Colon (tissue), 2 donors: ENCODE measurements at regions not wholly inside any gene's neighbourhood (a gene's known extent, or its start where the extent isn't known, plus 50 kb on each side); places are given as distances from the start of the nearest gene placed in this dataset.

Experiments used
- FAIRE-seq: peaks from 2 replicates; lab custom pipeline; 2012; peaks lifted over from hg19 to GRCh38; lab: Jason Lieb, UNC
- donor health status: control.
- donor health status: control.

- no peak for FAIRE-seq
These were observed 493.8 kb downstream of the FAT4 start for GRCh38 chr4:125808570-125808969.

- no peak for FAIRE-seq
These were observed 497.1 kb downstream of the FAT4 start for GRCh38 chr4:125811892-125812291.

- no peak for FAIRE-seq
These were observed 512.3 kb downstream of the FAT4 start for GRCh38 chr4:125826801-125827695.

- FAIRE-seq: no peak
These were observed 512.9 kb downstream of the FAT4 start for GRCh38 chr4:125827696-125828052.

DNA sequence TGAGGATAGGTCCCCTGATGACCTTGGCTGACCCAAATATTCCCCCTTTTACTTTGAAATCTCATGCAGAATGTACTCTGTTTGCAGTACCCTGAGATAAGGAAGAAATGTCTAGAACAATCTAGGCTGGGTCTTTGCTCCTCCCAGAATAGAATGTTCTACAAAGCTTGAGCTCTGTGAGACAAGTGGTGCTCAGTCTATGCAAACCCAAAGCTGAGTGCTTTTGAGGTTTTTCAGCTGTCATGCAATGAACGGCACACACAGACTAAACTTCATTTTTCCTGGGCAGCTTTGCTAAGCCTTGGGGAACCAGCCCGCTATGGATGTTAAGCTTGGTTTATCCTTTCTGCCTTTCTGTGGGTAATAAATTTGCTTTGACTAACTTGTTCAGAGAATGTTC lies 513.6 kb downstream of the FAT4 start:
- no peak for FAIRE-seq

DNA sequence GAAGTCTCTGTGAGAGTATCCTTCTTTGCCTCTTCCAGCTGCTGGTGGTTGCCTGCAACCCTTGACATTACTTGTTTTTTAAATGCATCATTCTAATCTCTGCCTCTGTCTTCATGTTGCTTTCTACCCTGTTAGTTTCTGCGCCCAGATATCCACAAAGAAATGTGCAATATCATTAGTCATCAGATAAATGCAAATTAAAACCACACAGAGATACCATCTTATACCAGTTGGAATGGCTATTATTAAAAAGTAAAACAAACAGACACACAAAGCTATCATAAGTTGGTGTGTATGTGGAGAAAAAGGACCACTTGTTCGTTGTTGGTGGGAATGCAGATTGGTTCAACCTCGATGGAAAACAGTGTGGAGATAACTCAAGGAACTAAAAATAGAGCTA lies 517.4 kb downstream of the FAT4 start:
- no peak for FAIRE-seq

GRCh38 chr4:125836597-125837195 lies 521.9 kb downstream of the FAT4 start:
- FAIRE-seq: no peak

- FAIRE-seq: no peak
These were observed 522.9 kb downstream of the FAT4 start for GRCh38 chr4:125837493-125838201.

GRCh38 chr4:125838202-125838601 lies 523.4 kb downstream of the FAT4 start:
- no peak for FAIRE-seq

DNA sequence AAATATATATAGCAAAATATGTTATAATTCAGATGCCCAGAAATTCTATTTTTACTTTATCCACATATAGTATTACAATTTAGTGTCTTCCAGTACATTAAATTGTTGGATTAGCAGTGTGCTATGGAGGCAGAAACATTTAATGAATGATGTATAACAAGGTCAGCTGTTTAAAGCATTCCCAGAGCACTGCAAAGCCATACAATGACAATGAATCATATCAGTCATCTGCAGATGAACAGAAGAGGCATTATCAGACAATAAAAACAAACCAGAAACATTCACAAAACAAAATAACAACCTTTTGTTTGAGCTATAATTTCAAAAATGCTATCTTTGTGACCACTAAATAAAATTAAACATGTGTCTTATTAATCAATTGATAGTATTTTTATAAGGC lies 524.2 kb downstream of the FAT4 start:
- no peak for FAIRE-seq

DNA sequence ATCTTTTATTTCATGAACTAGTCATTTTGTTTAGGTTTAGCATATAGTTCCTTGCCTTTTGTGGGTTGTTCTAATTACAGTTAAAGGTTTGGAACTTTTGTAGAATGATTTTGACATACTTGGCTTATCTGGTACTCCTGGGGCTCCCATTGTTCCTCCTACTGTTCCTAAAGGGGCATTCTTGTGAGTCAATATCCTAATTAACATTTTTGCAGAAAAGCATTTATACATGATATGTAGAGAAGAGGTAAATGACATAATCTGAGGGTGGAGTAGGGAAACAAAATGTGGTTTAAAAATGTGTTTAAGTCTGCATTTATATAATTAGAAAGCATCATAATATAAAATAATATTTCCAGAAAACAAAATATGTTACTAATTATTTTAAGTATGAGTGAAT lies 529.2 kb downstream of the FAT4 start:
- FAIRE-seq: no peak

DNA sequence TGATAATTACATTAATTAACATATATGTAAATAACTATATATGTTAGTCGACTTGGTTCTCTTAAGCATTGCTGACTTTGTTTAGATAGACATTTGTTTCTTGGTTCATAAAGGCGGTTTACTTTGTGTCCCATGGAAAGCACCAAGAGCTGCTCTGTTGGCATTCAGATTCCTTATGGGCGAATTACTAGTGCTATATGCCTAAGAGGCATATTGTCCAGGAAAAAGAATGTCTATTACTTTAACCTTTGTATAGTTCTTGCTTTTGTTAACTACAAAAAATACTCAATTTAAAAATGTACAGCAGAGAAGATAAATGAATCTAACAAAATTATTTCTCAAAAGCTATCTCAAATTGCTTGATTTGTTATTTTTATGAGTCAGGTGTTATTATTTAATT lies 532.8 kb downstream of the FAT4 start:
- FAIRE-seq: no peak

- no peak for FAIRE-seq
These were observed 535.1 kb downstream of the FAT4 start for GRCh38 chr4:125849869-125850268.

- FAIRE-seq: no peak
These were observed 577.0 kb downstream of the FAT4 start for GRCh38 chr4:125891597-125892258.

GRCh38 chr4:125904802-125905201 lies 590.0 kb downstream of the FAT4 start:
- FAIRE-seq: no peak

DNA sequence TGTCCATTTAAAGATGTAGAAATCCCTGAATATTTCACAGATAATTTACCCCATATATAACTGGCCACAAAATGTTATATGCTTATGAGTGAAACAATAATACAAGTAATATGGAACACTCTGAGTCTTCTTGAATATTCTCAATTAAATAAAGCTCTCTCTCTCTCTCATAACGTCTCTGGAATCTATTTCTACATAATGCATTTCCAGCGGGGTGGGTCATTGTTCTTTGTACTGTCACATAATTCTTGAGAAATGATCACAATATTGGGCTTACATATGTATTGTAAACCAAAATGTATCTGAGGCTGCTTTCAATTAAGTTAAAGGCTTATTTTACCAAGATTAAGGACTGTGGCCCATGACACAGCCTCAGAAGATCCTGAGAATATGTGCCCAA lies 596.3 kb downstream of the FAT4 start:
- no peak for FAIRE-seq

DNA sequence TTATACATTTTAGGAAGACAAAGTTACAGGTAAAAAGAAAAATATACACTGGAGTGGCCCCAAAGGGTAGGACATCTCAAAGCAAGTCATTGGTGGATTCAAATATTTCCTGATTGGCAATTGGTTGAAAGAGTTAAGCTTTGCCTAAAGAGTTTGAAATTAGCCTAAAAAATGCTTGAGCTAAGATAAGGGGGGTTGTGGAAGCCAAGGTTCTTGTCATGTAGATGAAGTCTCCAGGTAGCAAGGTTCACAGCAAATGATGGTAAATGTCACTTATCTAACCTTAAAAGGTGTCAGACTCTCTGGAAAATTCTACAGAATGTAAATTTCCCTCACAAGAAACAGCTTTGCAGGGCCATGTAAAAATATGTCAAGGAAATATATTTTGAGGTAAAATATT lies 596.7 kb downstream of the FAT4 start:
- FAIRE-seq: no peak

DNA sequence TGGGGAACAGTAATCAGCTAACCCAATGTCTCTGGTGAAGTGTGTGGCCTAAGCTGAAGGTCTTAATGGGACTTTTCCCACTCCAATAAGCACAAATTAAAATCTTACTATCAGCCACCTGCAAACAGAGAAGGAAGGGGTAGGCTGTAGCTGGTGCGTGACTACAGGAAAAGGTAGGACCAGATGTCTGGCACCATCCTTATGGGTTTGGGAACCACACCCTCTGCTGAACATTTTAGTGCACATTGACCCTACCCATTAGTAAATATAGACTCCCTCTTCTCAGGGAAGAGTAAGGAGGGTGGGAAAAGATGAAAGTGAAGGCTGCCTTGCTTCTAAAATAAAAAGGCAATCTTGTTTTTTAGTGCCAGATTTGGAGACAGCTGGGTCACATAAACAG lies 602.8 kb downstream of the FAT4 start:
- FAIRE-seq: no peak

DNA sequence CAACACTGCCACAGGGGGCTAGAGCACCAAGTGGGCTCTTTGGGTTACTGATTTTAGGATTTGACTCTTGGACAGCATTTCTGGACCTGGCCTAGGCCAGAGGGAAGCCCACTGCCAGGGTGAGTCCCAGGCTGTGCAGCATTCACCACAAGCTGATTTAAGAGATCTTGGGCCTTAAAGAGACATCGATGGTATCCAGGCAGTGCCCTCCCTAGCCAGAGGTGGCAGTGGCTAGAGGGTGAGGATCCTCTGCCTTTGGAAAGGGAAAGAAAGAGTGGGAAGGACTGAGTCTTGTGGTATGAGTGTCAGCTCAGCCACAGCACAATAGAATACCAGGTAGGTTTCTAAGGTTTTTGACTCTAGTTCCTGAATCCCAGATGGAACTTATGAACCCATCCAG lies 613.9 kb downstream of the FAT4 start:
- FAIRE-seq: no peak

DNA sequence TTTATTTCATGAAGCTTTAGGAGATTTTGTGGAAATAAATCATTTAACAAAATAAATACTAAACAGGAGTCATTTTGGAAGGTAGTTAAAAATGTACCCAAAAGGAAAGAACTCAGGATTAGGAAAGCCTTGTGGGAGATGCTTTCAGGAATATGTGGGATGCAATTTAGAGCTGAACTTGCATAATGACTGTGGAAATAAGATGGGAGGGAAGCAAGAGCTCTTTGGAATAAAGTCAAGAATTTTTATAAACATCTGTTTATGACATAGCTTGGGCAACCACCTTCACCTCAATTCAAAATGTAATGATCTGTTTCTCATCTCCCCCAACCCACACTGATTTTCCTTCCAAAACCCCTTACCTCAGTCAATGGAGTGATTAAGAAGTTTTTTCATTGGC lies 623.8 kb downstream of the FAT4 start:
- FAIRE-seq: no peak

DNA sequence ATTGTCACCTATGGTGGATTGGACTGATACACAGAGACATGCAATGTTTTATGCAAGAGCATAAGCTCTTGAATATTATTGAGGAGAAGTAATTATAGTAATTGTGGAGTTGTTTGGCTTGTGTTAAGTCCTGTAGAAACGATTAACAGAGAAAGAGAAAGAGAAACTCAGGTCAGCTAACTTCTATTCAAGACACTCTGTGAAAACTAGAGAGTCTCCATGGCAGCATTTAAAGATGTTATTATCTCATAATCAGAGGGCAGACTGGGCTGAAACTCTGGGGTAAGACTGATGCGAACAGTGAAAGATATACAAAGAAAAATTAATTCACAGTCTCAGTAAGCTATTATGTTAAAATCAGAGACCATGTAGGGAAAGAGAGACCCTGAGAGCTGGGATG lies 625.7 kb downstream of the FAT4 start:
- no peak for FAIRE-seq

DNA sequence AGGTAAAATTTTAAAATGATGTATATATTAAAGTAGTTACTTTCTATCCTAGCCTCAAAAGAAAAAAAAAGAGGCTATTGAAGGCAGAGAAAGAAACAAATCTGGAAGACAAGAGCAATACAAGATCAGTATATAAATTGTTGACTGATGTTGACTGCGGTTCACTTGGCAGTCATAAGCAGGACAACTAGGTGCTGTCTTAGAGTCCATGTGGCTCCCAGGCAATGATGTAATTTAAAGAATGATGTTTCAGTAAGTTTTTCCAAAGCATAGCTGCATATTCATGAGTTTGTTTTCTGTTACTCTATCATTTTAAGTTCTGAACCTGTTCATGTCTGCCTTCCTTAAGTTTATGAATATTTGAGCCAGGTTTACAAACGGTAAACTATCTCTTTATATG lies 630.2 kb downstream of the FAT4 start:
- no peak for FAIRE-seq

GRCh38 chr4:125948021-125948420 lies 633.3 kb downstream of the FAT4 start:
- no peak for FAIRE-seq
